Astrocyte (in vitro differentiated cells and primary cell): ENCODE measurements at regions not wholly inside any gene's neighbourhood (a gene's known extent, or its start where the extent isn't known, plus 50 kb on each side); places are given as distances from the start of the nearest gene placed in this dataset.

Experiments used
- DNase-seq: peaks from one replicate; pipeline ENCODE4 v3.0.0-alpha.2; 2010; ENCODE audit warnings: low read depth
- FAIRE-seq: peaks from 2 replicates; lab custom pipeline; 2011; peaks lifted over from hg19 to GRCh38; lab: Jason Lieb, UNC
- H2AFZ ChIP-seq: 2 replicates; pipeline ENCODE4 v1.6.0; 2012; ENCODE audit warnings: low read depth, low read length, inconsistent platforms
- H3K27ac ChIP-seq: 2 replicates; pipeline ENCODE4 v1.5.1; 2011; ENCODE audit warnings: low read depth, low read length, inconsistent platforms
- H3K27me3 ChIP-seq: 2 replicates; pipeline ENCODE4 v1.6.0; 2011; ENCODE audit warnings: low read length, inconsistent platforms; ENCODE audit not compliant: insufficient read depth
- H3K36me3 ChIP-seq: 2 replicates; pipeline ENCODE4 v1.5.1; 2011; ENCODE audit warnings: low read length, inconsistent platforms; ENCODE audit not compliant: insufficient read depth
- H3K4me1 ChIP-seq: 2 replicates; pipeline ENCODE4 v1.5.1; 2011; ENCODE audit warnings: low read length, inconsistent platforms; ENCODE audit not compliant: insufficient read depth
- H3K4me2 ChIP-seq: 2 replicates; pipeline ENCODE4 v1.6.0; 2012; ENCODE audit warnings: low read length, inconsistent platforms
- H3K4me3 ChIP-seq: 2 replicates; pipeline ENCODE4 v1.5.1; 2011; ENCODE audit warnings: low read depth, mild to moderate bottlenecking, low read length, inconsistent platforms; ENCODE audit not compliant: insufficient read depth
- H3K79me2 ChIP-seq: 2 replicates; pipeline ENCODE4 v1.6.0; 2012; ENCODE audit warnings: mild to moderate bottlenecking, low read length, inconsistent platforms; ENCODE audit not compliant: insufficient read depth
- H3K9ac ChIP-seq: 2 replicates; pipeline ENCODE4 v1.6.0; 2012; ENCODE audit warnings: mild to moderate bottlenecking, low read length, inconsistent platforms
- H3K9me3 ChIP-seq: 2 replicates; pipeline ENCODE4 v1.5.1; 2012; ENCODE audit warnings: low read depth, mild to moderate bottlenecking, low read length, inconsistent platforms; ENCODE audit not compliant: insufficient read depth
- H4K20me1 ChIP-seq: 2 replicates; pipeline ENCODE4 v1.6.0; 2012; ENCODE audit warnings: low read length, inconsistent platforms; ENCODE audit not compliant: insufficient read depth
- H3K27ac Mint-ChIP-seq: one replicate; pipeline ENCODE4 v1.8.0; 2021; ENCODE audit warnings: mild to moderate bottlenecking, mixed read lengths; ENCODE audit not compliant: unreplicated experiment
- H3K27me3 Mint-ChIP-seq: one replicate; pipeline ENCODE4 v1.8.0; 2021; ENCODE audit warnings: low read depth, mixed read lengths; ENCODE audit not compliant: unreplicated experiment
- H3K36me3 Mint-ChIP-seq: one replicate; pipeline ENCODE4 v1.8.0; 2021; ENCODE audit warnings: low read depth, mixed read lengths; ENCODE audit not compliant: unreplicated experiment
- H3K4me1 Mint-ChIP-seq: one replicate; pipeline ENCODE4 v1.8.0; 2021; ENCODE audit warnings: low read depth, mixed read lengths; ENCODE audit not compliant: unreplicated experiment
- H3K4me3 Mint-ChIP-seq: one replicate; pipeline ENCODE4 v1.8.0; 2021; ENCODE audit warnings: mild to moderate bottlenecking, moderate library complexity, mixed read lengths; ENCODE audit not compliant: unreplicated experiment
- H3K9me3 Mint-ChIP-seq: one replicate; pipeline ENCODE4 v1.8.0; 2021; ENCODE audit warnings: mild to moderate bottlenecking, mixed read lengths; ENCODE audit not compliant: unreplicated experiment
- EZH2 ChIP-seq: IDR thresholded peaks from 2 replicates; pipeline ENCODE4 v1.6.1; 2012; ENCODE audit warnings: mild to moderate bottlenecking, low read length, inconsistent platforms; ENCODE audit not compliant: insufficient read depth
- TF ChIP-seq, protein P1 (sequence below): IDR thresholded peaks from 2 replicates; pipeline ENCODE4 v1.5.1; 2011; ENCODE audit warnings: low read depth, mild to moderate bottlenecking, inconsistent platforms, low read length, moderate library complexity; ENCODE audit not compliant: insufficient read depth

DNA sequence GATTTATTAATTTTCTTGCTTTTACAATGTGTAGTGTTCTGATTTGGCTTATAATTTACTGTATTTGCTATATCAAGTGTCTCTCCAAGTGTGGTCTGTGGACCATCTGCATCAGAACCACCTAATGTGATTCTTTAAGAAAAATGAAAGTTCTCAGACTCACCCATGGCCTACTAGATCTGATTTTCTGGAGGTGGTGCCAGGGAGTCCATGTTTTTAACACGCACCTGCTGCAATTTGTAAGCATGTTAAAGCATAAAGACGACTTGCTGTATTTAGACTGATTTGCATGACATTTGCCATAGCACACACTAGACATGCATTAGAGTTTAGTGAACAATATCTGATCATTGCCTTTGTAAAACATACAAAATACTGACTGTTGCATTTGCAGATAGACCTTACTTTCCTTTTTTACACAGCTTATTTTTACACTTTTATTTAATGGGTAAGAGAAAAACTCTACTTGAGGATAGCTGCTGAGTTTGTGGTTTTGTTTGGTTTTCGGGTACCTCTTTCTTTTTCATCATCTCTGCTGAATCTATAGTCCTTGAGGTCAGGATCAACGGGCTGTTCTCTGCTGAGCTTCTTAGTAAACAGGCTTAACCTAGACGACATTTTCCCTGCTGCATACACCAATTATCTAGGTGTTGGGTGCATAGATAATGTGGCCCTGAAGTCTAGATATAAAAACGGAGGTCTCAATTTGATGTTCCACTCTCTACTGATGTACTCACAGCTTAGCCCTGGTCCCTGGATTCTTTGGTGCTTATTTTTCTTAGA is 138.0 kb upstream of the ZNF366 start:
- Mint-ChIP-seq H3K27me3 (peaks cover 10% of the 10 kb centered on the region), H3K4me3 (no peak overlapping the region), H3K9me3 (no peaks in the 10 kb centered on the region), H3K4me1 (peaks cover 16% of the 10 kb centered on the region), H3K27ac (no peak overlapping the region), H3K36me3 (no peaks in the 10 kb centered on the region)
- H3K27me3 ChIP-seq = no peaks in the 10 kb centered on the region
- no peaks in the 10 kb centered on the region for H3K9me3 ChIP-seq
- DNase-seq (no peak), FAIRE-seq (no peak)
- H3K4me3 ChIP-seq = no peak overlapping the region
- peaks cover 8% of the 10 kb centered on the region for H3K4me1 ChIP-seq
- TF ChIP-seq, protein P1, sequence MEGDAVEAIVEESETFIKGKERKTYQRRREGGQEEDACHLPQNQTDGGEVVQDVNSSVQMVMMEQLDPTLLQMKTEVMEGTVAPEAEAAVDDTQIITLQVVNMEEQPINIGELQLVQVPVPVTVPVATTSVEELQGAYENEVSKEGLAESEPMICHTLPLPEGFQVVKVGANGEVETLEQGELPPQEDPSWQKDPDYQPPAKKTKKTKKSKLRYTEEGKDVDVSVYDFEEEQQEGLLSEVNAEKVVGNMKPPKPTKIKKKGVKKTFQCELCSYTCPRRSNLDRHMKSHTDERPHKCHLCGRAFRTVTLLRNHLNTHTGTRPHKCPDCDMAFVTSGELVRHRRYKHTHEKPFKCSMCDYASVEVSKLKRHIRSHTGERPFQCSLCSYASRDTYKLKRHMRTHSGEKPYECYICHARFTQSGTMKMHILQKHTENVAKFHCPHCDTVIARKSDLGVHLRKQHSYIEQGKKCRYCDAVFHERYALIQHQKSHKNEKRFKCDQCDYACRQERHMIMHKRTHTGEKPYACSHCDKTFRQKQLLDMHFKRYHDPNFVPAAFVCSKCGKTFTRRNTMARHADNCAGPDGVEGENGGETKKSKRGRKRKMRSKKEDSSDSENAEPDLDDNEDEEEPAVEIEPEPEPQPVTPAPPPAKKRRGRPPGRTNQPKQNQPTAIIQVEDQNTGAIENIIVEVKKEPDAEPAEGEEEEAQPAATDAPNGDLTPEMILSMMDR = no peak
- no peak for TF ChIP-seq EZH2
- no peaks in the 10 kb centered on the region for H3K79me2 ChIP-seq
- no peaks in the 10 kb centered on the region for H4K20me1 ChIP-seq
- H3K36me3 ChIP-seq = no peaks in the 10 kb centered on the region
- H2AFZ ChIP-seq = no peak overlapping the region
- no peak overlapping the region for H3K4me2 ChIP-seq
- H3K27ac ChIP-seq = no peak overlapping the region
- H3K9ac ChIP-seq = no peak overlapping the region

DNA sequence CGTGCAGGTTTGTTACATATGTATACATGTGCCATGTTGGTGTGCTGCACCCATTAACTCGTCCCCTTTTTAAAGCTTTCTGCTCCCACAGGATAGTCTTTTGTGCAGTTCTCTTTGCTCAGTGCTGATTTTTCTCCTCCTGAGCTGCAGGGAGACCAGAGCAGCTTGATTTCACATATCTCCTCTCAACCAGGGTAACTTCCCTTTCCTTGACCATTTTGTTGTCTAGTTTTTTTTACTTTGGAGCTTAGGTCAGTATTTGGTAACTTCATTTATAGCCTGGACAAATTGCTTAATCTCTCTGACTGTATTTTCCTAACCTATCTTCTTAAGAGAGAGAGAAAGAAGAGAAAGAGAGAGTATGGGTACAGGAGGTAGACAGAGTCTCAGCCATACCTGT is 137.1 kb upstream of the ZNF366 start:
- Histone ChIP-seq H2AFZ (no peak overlapping the region), H3K79me2 (no peaks in the 10 kb centered on the region), H3K4me2 (no peak overlapping the region), H3K4me3 (no peak overlapping the region), H4K20me1 (no peaks in the 10 kb centered on the region), H3K27ac (no peak overlapping the region), H3K9ac (no peak overlapping the region), H3K9me3 (no peaks in the 10 kb centered on the region), H3K27me3 (no peaks in the 10 kb centered on the region), H3K36me3 (no peaks in the 10 kb centered on the region), H3K4me1 (peaks cover 3% of the 10 kb centered on the region)
- no peaks in the 10 kb centered on the region for H3K36me3 Mint-ChIP-seq
- H3K9me3 Mint-ChIP-seq = no peaks in the 10 kb centered on the region
- H3K27me3 Mint-ChIP-seq = peaks cover 10% of the 10 kb centered on the region
- peaks cover 10% of the 10 kb centered on the region for H3K4me1 Mint-ChIP-seq
- no peak for TF ChIP-seq EZH2
- TF ChIP-seq, protein P1 = no peak
- H3K27ac Mint-ChIP-seq = no peak overlapping the region
- FAIRE-seq = no peak
- DNase-seq = no peak
- no peak overlapping the region for H3K4me3 Mint-ChIP-seq

DNA sequence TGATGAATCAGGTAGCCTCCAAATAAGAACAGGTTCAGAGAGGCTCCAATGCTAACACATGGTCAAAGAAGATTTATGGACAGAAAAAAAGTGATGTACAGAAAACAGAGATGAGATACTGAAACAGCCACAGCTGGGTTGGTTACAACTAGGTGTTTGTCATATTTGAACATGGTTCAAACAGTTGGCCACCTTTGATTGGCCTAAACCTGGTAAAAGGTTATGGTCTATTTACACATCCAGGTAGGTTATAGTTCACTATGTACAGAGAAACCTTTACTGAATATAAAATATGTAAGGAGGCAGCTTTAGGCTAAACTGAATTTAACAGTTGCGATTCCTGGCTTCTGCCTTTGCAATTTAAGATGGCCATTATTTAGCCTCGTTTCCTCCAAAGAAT is 134.0 kb upstream of the ZNF366 start:
- Histone ChIP-seq H3K36me3 (no peaks in the 10 kb centered on the region), H2AFZ (no peak overlapping the region), H4K20me1 (no peaks in the 10 kb centered on the region), H3K27ac (no peak overlapping the region), H3K27me3 (no peaks in the 10 kb centered on the region), H3K4me1 (no peaks in the 10 kb centered on the region), H3K9me3 (no peaks in the 10 kb centered on the region), H3K9ac (no peak overlapping the region), H3K4me2 (no peak overlapping the region), H3K4me3 (no peak overlapping the region), H3K79me2 (no peaks in the 10 kb centered on the region)
- no peaks in the 10 kb centered on the region for H3K36me3 Mint-ChIP-seq
- DNase-seq (no peak), FAIRE-seq (no peak)
- no peaks in the 10 kb centered on the region for H3K4me1 Mint-ChIP-seq
- peaks cover 10% of the 10 kb centered on the region for H3K27me3 Mint-ChIP-seq
- no peak overlapping the region for H3K4me3 Mint-ChIP-seq
- no peak overlapping the region for H3K27ac Mint-ChIP-seq
- no peak for TF ChIP-seq EZH2
- TF ChIP-seq, protein P1 = no peak
- no peaks in the 10 kb centered on the region for H3K9me3 Mint-ChIP-seq
